Upper lobe of left lung (tissue), 6 donors: ENCODE measurements at regions not wholly inside any gene's neighbourhood (a gene's known extent, or its start where the extent isn't known, plus 50 kb on each side); places are given as distances from the start of the nearest gene placed in this dataset.

ENCODE experiments used
- ATAC-seq, 2 donors: fragments of 200-7000 bp; cut with Tn5 transposase; one replicate each; pipeline ENCODE4 v1.9.1; 2022; ENCODE audit warnings: mild to moderate bottlenecking in 2 of 2, moderate library complexity in 2 of 2; ENCODE audit not compliant: low FRiP score in 2 of 2
- DNase-seq, 2 donors: peaks; one replicate each; pipeline ENCODE4 v3.0.0-alpha.2; 2019 to 2020
- H3K27ac ChIP-seq, 4 donors: fragments of 200-600 bp; sonication (generic); one replicate each; pipeline ENCODE4 v1.5.1; 2016 to 2019
- H3K27me3 ChIP-seq, 4 donors: fragments of 200-600 bp; sonication (generic); one replicate each; pipeline ENCODE4 v1.5.1; 2017 to 2019
- H3K36me3 ChIP-seq, 4 donors: fragments of 200-600 bp; sonication (generic); one replicate each; pipeline ENCODE4 v1.5.1; 2016 to 2019
- H3K4me1 ChIP-seq, 4 donors: fragments of 200-600 bp; sonication (generic); one replicate each; pipeline ENCODE4 v1.5.1; 2018 to 2019
- H3K4me3 ChIP-seq, 4 donors: fragments of 200-600 bp; sonication (generic); one replicate each; pipeline ENCODE4 v1.5.1; 2017 to 2019; ENCODE audit warnings: mild to moderate bottlenecking in 2 of 4, moderate library complexity in 1 of 4
- H3K9me3 ChIP-seq, 4 donors: fragments of 200-600 bp; sonication (generic); one replicate each; pipeline ENCODE4 v1.5.1; 2018 to 2019
- EP300 ChIP-seq, 4 donors: sonication (generic); formaldehyde crosslinking; IDR thresholded peaks; one replicate each; pipeline ENCODE4 v1.5.1; 2017; ENCODE audit warnings: antibody characterized with exemption in 4 of 4, control low read depth in 2 of 4
- POLR2A ChIP-seq, 4 donors: fragments of 450-650 bp; IDR thresholded peaks; one replicate each; pipeline ENCODE4 v1.5.1; 2016 to 2017; ENCODE audit warnings: antibody characterized with exemption in 4 of 4, mild to moderate bottlenecking in 2 of 4
- POLR2AphosphoS5 ChIP-seq, 2 donors: sonication (generic); formaldehyde crosslinking; IDR thresholded peaks; one replicate each; pipeline ENCODE4 v1.5.1; 2017; ENCODE audit warnings: antibody characterized with exemption in 2 of 2
- WGBS, 2 donors: methylation state at CpG; one replicate each; pipeline ENCODE4 v1.1.5; 2017 to 2018; 5-methylcytosine and 5-hydroxymethylcytosine counted together
- TF ChIP-seq, protein P1 (sequence below), 6 experiments: fragments of 450-650 bp in 4 of 6; fragments of 200-600 bp in 2 of 6; sonication (generic) in 2 of 6; IDR thresholded peaks; one replicate each; pipeline ENCODE4 v1.5.1; 2016 to 2019; ENCODE audit warnings: antibody characterized with exemption in 6 of 6
- donor health status: DM: no; HTN: no; CAD: no; lungs with moderate emphysema.
- donor health status: DM: no; HTN: yes; CAD: no; lungs with severe emphysema.

DNA sequence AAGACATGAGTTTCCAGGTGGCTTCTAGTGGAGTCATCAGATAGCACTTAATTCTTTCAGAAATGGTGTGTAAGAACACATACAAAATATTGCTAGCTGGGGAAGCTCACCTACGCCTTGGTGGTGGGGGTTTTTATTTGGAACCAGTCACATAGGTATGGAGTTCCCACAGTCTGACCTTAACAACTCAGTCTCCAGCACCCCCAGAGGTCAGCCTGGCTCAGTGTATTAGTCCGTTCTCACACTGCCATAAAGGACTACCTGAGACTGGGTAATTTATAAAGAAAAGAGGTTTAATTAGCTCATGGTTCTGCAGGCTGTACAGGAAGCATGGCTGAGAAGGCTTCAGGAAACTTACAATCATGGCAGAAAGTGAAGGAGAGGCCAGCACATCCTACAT, 317.5 kb upstream of the ZC3H12C start:
- Histone ChIP-seq H3K27ac (no peak overlapping the region), H3K36me3 (no peaks in the 10 kb centered on the region), H3K27me3 (no peaks in the 10 kb centered on the region), H3K4me1 (no peaks in the 10 kb centered on the region), H3K9me3 (no peaks in the 10 kb centered on the region), H3K4me3 (no peak overlapping the region)
- DNase-seq (no peak), ATAC-seq (no peak)
- WGBS, 2 donors = 77% methylated on average over 2 of the region's 2 CpGs; no CpG with 5 or more reads in 1 of the 2 donors
- TF ChIP-seq, protein P1, sequence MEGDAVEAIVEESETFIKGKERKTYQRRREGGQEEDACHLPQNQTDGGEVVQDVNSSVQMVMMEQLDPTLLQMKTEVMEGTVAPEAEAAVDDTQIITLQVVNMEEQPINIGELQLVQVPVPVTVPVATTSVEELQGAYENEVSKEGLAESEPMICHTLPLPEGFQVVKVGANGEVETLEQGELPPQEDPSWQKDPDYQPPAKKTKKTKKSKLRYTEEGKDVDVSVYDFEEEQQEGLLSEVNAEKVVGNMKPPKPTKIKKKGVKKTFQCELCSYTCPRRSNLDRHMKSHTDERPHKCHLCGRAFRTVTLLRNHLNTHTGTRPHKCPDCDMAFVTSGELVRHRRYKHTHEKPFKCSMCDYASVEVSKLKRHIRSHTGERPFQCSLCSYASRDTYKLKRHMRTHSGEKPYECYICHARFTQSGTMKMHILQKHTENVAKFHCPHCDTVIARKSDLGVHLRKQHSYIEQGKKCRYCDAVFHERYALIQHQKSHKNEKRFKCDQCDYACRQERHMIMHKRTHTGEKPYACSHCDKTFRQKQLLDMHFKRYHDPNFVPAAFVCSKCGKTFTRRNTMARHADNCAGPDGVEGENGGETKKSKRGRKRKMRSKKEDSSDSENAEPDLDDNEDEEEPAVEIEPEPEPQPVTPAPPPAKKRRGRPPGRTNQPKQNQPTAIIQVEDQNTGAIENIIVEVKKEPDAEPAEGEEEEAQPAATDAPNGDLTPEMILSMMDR (IDR thresholded peaks at IDR 0.05) = no peak
- TF ChIP-seq EP300 (IDR thresholded peaks at IDR 0.05) = no peak
- no peak for TF ChIP-seq POLR2A (IDR thresholded peaks at IDR 0.05)
- no peak for TF ChIP-seq POLR2AphosphoS5 (IDR thresholded peaks at IDR 0.05)

DNA sequence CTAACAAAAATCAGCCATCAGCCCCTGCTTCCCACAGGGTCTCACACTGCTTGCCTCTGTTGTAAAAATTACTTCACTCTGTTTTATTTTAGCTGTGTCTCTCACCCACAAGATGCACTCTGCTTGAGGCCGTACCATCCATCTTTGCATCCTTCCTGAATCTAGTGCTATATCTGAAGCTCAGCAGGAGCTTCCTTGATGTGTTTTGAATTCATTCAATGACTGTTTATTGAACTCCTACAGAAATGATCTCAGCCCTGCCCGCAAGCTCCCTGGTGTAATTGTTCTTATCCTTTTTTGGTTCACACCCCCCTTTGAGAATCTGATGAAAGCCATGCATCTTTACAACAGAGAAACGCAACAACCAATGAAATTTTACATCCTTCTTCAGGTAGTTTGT, 310.2 kb upstream of the ZC3H12C start:
- Histone ChIP-seq H3K4me1 (no peaks in the 10 kb centered on the region), H3K36me3 (no peaks in the 10 kb centered on the region), H3K27ac (no peak overlapping the region), H3K9me3 (no peaks in the 10 kb centered on the region), H3K4me3 (no peak overlapping the region), H3K27me3 (no peaks in the 10 kb centered on the region)
- ATAC-seq (no peak), DNase-seq (no peak)
- WGBS, 2 donors = 79 to 93% methylated on average over 3 of the region's 3 CpGs
- TF ChIP-seq POLR2AphosphoS5 (IDR thresholded peaks at IDR 0.05) = no peak
- no peak for TF ChIP-seq POLR2A (IDR thresholded peaks at IDR 0.05)
- no peak for TF ChIP-seq EP300 (IDR thresholded peaks at IDR 0.05)
- TF ChIP-seq, protein P1 (IDR thresholded peaks at IDR 0.05) = no peak

DNA sequence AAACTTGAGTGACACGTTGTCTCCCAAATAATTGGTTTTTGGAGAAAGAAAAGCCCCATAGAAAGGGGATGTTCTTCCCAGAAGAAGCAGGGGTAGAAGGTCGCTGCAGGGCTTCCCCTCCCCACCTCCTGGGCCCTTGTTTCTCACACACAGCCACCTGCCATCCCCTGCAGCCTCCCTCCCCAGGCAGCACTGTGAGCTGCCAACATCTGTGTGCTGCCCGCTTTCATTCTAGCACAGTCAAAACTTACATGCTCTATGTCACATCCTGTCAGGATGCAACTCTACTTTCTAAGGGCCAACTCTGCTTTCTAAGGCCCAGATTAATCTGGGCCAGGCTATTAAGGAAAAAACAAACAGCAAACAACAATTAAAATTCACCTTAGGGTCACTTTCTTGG, 309.4 kb upstream of the ZC3H12C start:
- WGBS, 2 donors = 72 to 73% methylated on average over 3 of the region's 3 CpGs
- no peak for DNase-seq
- no peak overlapping the region for H3K4me3 ChIP-seq

DNA sequence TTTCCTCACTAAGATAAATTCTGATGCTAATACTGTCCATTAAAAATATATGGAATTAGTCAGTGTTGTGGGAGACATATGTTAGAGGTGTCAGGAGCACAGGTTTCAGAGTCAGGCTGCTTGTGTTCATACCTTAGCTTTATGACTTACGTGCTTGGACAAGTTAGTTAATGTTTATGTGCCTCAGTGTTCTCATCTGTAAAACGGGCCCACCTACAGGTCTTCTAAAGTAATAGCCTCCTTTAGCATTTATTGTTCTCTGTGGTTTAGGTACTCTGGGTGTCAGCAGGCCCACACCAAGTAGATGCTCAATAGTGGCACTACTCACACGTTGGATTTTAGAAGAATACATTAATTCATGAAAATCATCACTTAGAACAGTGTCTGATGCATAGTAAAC, 308.7 kb upstream of the ZC3H12C start:
- H3K4me1 ChIP-seq = no peaks in the 10 kb centered on the region
- no peaks in the 10 kb centered on the region for H3K9me3 ChIP-seq
- no peaks in the 10 kb centered on the region for H3K36me3 ChIP-seq
- no peak overlapping the region for H3K27ac ChIP-seq
- TF ChIP-seq EP300 (IDR thresholded peaks at IDR 0.05) = no peak
- TF ChIP-seq, protein P1 (IDR thresholded peaks at IDR 0.05) = no peak
- no peak for TF ChIP-seq POLR2A (IDR thresholded peaks at IDR 0.05)
- TF ChIP-seq POLR2AphosphoS5 (IDR thresholded peaks at IDR 0.05) = no peak
- DNase-seq (no peak), ATAC-seq (no peak)
- no peak overlapping the region for H3K4me3 ChIP-seq
- no peaks in the 10 kb centered on the region for H3K27me3 ChIP-seq
- WGBS, 2 donors = 86 to 91% methylated on average over 3 of the region's 3 CpGs

More for the DNA sequence above, 309.4 kb upstream of the ZC3H12C start:
- no peaks in the 10 kb centered on the region for H3K9me3 ChIP-seq
- no peaks in the 10 kb centered on the region for H3K27me3 ChIP-seq
- no peak overlapping the region for H3K27ac ChIP-seq
- no peak for TF ChIP-seq EP300 (IDR thresholded peaks at IDR 0.05)
- TF ChIP-seq POLR2A (IDR thresholded peaks at IDR 0.05) = no peak
- TF ChIP-seq POLR2AphosphoS5 (IDR thresholded peaks at IDR 0.05) = no peak
- TF ChIP-seq, protein P1 (IDR thresholded peaks at IDR 0.05) = no peak
- H3K36me3 ChIP-seq = no peaks in the 10 kb centered on the region
- no peak for ATAC-seq
- no peaks in the 10 kb centered on the region for H3K4me1 ChIP-seq

DNA sequence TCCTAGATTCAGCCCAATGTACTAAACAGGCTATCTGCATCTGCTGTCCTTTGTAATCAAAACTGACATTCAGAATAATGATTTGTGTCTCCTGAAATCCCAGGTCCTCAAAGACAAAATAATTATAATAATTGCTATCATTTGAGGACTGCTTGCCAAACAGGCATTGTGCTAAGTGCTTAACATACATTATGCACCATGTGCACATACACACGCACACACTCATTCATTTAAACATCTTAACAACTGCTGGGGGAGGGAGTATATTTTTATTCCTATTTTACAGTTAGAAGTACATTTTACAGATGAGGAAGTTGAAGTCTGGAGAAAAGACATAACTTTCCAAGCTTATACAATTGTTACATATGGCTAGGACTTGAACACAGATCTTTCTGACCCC, 308.0 kb upstream of the ZC3H12C start:
- no peak for ATAC-seq
- WGBS, 2 donors = 86 to 93% methylated on average over 1 of the region's 1 CpG
- H3K27ac ChIP-seq = no peak overlapping the region
- no peaks in the 10 kb centered on the region for H3K36me3 ChIP-seq
- H3K4me1 ChIP-seq = no peaks in the 10 kb centered on the region
- no peaks in the 10 kb centered on the region for H3K9me3 ChIP-seq
- no peak for TF ChIP-seq EP300 (IDR thresholded peaks at IDR 0.05)
- TF ChIP-seq POLR2A (IDR thresholded peaks at IDR 0.05) = no peak
- TF ChIP-seq, protein P1 (IDR thresholded peaks at IDR 0.05) = no peak
- no peak for TF ChIP-seq POLR2AphosphoS5 (IDR thresholded peaks at IDR 0.05)
- no peak overlapping the region for H3K4me3 ChIP-seq
- no peaks in the 10 kb centered on the region for H3K27me3 ChIP-seq
- no peak for DNase-seq
